GM19238 (cell line): ENCODE measurements at regions not wholly inside any gene's neighbourhood (a gene's known extent, or its start where the extent isn't known, plus 50 kb on each side); places are given as distances from the start of the nearest gene placed in this dataset.

Experiments used
- DNase-seq: peaks from one replicate; pipeline ENCODE4 v3.0.0; 2011; ENCODE audit warnings: low spot score; ENCODE audit not compliant: insufficient read length

DNA sequence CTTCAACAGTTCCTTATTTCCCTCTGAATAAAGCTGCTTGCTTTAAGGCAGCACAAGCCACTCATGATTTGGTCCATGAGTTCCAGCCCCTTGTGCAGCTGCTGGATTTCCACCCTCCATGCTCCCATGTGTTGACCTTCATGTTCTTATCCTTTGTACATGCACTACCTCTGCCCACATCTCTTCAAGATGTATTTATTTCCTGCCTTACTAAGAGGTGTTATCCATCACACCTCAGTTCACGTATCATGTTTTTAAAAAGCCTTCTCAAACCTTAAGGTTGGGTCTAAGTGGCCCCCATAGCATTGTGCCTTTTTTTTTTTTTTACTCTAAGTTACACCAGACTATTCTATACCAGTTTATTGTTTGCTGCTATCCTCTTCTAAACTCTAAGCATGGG, 107.7 kb downstream of the SIPA1L2 start:
- no peak for DNase-seq

GRCh38 chr1:232521660-232522059, 108.3 kb downstream of the SIPA1L2 start:
- DNase-seq, result no peak

GRCh38 chr1:232519186-232519585, 110.7 kb downstream of the SIPA1L2 start:
- DNase-seq, result no peak

GRCh38 chr1:232518349-232518748, 111.6 kb downstream of the SIPA1L2 start:
- DNase-seq, result no peak

GRCh38 chr1:232517204-232517603, 112.7 kb downstream of the SIPA1L2 start:
- DNase-seq, result no peak

DNA sequence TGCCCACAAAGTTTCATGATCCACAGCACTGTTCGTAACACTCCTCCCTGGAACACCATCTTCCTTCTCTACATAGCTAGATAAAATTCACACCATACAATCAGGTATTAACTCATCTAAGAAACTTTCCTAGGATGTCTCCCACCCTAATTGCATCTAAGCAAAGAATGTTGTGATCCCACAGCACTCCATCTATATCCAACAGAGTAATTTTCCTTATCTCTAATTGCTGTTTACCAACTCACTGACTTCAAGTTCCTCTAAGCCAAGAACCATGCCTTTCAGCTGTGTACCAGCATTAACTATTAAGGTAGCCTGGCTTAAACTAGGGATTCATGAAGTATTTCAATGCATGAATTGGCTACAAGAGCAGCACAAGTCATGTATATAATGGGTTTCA, 114.2 kb downstream of the SIPA1L2 start:
- DNase-seq, result no peak

GRCh38 chr1:232512712-232513111, 117.2 kb downstream of the SIPA1L2 start:
- no peak for DNase-seq

DNA sequence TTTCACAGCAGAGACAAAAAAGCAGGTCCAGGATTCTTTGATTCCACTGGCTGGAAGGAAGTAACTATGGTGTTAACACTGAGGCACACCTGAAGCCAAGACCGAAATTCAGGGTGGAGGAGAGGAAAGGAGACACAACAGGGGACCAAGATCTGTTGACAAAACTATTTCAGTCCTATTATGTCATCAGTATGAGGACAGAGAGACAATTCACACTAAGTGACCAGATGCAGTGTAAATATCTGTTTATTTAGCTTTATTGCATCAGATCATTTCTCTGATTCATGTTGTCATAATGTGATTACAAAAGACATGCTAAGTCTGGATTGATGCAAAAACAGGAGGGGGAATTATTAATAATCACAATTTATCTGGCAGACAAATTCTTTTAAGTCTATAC, 118.8 kb downstream of the SIPA1L2 start:
- no peak for DNase-seq

DNA sequence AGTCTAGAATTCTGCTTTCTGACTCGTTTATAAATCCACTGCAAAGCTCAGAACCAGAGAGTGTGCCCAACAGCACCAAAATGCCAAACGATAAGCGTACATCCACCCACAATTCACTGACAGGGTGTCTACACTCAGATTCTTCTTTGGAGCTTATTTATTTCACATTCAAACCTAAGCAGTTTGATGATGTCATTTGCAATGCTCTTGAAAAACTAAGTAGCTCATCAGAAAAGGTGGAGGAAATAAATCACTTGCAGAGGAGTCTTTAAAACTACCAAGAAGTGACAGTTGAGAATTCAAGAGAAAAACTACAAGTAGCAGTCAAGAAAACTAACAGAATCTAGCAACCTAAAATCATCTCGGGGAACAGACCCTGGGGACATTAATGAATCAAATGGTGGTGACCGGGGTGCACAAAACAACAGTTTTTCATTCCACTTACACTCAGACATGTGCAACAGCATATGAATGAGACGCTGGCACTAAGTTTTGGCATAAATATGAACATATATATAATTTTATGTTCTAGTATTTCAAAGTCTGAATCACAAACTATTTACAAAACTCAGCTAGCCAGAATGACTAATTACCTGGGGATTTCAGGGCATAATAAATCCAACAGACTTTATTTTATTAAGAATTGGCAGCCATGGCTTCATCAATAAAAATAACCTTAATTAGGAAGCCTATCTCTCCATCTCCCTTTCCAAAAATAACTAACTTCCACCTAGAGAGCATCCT, 119.4 kb downstream of the SIPA1L2 start:
- no peak for DNase-seq

- no peak for DNase-seq
Observed at GRCh38 chr1:232509570-232509969, 120.4 kb downstream of the SIPA1L2 start.

- DNase-seq, result no peak
Observed at GRCh38 chr1:232508130-232508701, 121.7 kb downstream of the SIPA1L2 start.

GRCh38 chr1:232507571-232507970, 122.4 kb downstream of the SIPA1L2 start:
- DNase-seq, result no peak

GRCh38 chr1:232505884-232506283, 124.0 kb downstream of the SIPA1L2 start:
- no peak for DNase-seq

- DNase-seq, result no peak
Observed at GRCh38 chr1:232504651-232505050, 125.3 kb downstream of the SIPA1L2 start.

DNA sequence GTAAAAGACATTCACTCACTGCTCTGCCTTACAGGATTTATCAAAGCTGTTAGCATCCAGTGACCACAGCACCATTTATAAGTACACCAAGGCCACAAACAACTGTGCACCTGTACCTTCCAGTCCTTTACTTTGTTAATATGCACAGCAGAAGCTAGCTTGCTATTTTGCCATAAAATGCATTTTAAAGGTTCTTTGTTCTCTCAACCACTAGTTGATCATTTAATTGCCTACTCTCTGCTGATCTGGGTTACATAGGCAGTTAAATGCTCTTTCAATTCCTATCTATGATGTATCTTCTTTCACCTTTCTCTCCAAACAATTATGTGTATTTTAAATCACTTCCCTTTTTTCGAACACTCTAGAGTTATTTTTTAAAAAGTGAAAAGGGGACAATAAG, 126.4 kb downstream of the SIPA1L2 start:
- no peak for DNase-seq

DNA sequence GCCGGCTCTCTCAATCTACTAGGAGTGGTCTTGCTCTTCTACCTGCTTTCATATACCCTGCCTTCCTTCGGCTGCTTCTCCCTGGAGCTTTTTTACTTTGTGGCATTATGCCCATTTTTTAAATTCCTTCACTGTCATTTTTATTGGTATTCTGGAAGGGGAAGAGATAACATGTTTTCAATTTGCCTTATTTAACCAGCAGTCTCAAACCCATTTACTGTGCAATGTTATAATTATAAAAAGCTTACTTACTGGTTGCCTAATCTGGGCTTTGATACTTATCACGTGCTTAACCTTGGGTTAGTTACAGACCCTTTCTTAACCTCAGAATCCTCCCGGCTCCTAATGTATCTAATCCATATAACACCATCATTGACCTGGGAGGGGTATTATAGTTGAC, 128.1 kb downstream of the SIPA1L2 start:
- no peak for DNase-seq

DNA sequence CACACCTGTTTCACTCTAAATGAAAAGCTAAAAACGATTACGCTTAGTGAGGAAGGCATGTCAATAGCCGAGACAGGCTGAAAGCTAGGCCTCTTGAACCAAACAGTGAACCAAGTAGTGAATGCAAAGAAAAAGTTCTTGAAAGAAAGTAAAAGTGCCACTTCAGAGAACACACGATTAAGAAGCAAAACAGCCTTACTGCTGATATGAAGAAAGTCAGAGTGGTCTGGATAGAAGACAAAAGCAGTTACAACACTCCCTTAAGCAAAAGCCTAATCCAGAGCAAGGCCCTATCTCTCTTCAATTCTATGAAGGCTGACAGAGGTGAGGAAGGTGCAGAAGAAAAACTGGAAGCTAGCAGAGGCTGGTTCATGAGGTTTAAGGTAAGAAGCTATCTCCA, 130.7 kb downstream of the SIPA1L2 start:
- DNase-seq, result no peak

GRCh38 chr1:232493869-232494268, 136.1 kb downstream of the SIPA1L2 start:
- DNase-seq, result no peak

DNA sequence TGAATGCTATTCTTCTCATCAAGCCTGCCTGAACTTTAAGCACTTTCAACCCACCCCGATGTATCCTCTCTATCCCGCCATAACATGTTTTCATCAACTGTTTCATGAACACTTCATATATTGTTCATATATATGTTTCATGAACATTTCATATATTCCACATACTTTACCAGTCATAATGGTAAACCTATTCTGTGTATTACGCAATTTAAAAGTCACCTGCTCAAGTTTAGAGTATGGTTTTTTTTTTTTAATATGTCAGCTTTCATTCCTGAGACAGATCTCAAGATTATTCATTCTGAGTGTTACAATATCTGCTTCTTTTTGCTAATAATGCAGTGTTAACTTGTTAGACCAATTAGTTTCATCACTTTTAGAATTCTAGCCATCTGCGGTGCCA, 140.7 kb downstream of the SIPA1L2 start:
- no peak for DNase-seq

GRCh38 chr1:232487236-232487635, 142.7 kb downstream of the SIPA1L2 start:
- DNase-seq, result no peak

DNA sequence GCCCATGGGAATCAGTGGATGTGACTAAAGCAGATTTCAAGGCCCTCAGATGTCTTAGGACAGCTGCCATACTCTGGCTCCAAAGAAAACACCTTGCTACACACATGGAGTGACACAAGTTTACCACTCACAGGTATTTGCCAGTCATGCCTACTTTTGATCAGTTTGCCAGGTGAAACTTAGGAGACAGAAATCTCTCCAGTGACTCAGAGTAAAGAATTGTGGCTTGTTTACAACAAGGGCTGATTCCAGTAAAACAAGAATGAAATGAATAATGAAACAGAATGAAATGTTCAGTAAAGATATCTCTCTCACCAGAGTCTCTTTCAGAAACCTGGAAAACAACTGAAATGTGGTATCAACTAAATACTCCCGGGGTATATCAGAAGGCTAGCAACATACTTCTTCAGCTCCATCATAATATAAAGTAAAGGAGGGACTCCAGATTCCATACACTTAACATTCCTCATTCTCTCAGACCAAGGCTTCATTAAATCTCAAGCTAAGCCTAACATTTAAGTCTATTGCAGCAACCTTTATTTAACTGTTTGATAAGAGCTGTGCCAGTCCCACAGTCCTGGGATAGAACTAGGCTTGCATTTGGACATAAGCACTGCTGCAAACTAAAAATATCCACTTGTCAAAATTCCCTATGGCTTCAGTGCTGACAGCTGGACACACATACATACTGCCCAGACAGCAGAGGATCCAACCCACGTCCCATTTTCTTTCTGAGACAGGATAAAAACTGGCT, 143.3 kb downstream of the SIPA1L2 start:
- DNase-seq, result no peak

GRCh38 chr1:232486006-232486405, 143.9 kb downstream of the SIPA1L2 start:
- DNase-seq, result no peak

- no peak for DNase-seq
Observed at GRCh38 chr1:232484856-232485255, 145.1 kb downstream of the SIPA1L2 start.
